Keratinocyte (primary cell): ENCODE measurements at regions not wholly inside any gene's neighbourhood (a gene's known extent, or its start where the extent isn't known, plus 50 kb on each side); places are given as distances from the start of the nearest gene placed in this dataset.

Experiments
- DNase-seq: peaks from one replicate; pipeline ENCODE4 v3.0.0-alpha.2; 2011; ENCODE audit warnings: low read depth, missing footprints, low spot score
- FAIRE-seq: peaks from 2 replicates; lab custom pipeline; 2011; peaks lifted over from hg19 to GRCh38; lab: Jason Lieb, UNC
- H2AFZ ChIP-seq: 2 replicates; pipeline ENCODE4 v1.6.0; 2012; ENCODE audit warnings: low read length, control low read depth, inconsistent platforms; ENCODE audit not compliant: control insufficient read depth
- H3K27ac ChIP-seq: 2 replicates; pipeline ENCODE4 v1.5.1; 2011; ENCODE audit warnings: low read length; ENCODE audit not compliant: control insufficient read depth, insufficient read depth
- H3K27me3 ChIP-seq: 3 replicates; pipeline ENCODE4 v1.6.0; 2011; ENCODE audit warnings: low read length; ENCODE audit not compliant: control insufficient read depth, insufficient read depth; ENCODE audit errors: extremely low read depth
- H3K36me3 ChIP-seq, 2 experiments: 2 replicates in 1 of 2; 3 replicates in 1 of 2; pipeline ENCODE4 v1.5.1; 2011; ENCODE audit warnings: low read length in 2 of 2, mild to moderate bottlenecking in 1 of 2; ENCODE audit not compliant: control insufficient read depth in 2 of 2, insufficient read depth in 2 of 2; ENCODE audit errors: extremely low read depth in 1 of 2
- H3K4me1 ChIP-seq: 3 replicates; pipeline ENCODE4 v1.5.1; 2011; ENCODE audit warnings: low read length; ENCODE audit not compliant: control insufficient read depth, insufficient read depth; ENCODE audit errors: extremely low read depth
- H3K4me2 ChIP-seq: 3 replicates; pipeline ENCODE4 v1.6.0; 2011; ENCODE audit warnings: low read depth, low read length; ENCODE audit not compliant: control insufficient read depth, insufficient read depth; ENCODE audit errors: extremely low read depth
- H3K4me3 ChIP-seq, 3 experiments: fragments of 200-600 bp in 1 of 3; sonication (generic) in 1 of 3; 2 replicates in 2 of 3; 3 replicates in 1 of 3; pipeline ENCODE4 v1.5.1; 2011 to 2016; ENCODE audit warnings: low read length in 3 of 3, mild to moderate bottlenecking in 3 of 3, control low read depth in 2 of 3, inconsistent platforms in 1 of 3, low read depth in 1 of 3, mixed read lengths in 1 of 3, mixed run types in 1 of 3, moderate library complexity in 1 of 3; ENCODE audit not compliant: control insufficient read depth in 2 of 3, insufficient read depth in 2 of 3; ENCODE audit errors: extremely low read depth in 1 of 3
- H3K79me2 ChIP-seq: 2 replicates; pipeline ENCODE4 v1.6.0; 2012; ENCODE audit warnings: low read length; ENCODE audit not compliant: control insufficient read depth, insufficient read depth
- H3K9ac ChIP-seq: 3 replicates; pipeline ENCODE4 v1.6.0; 2011; ENCODE audit warnings: low read length; ENCODE audit not compliant: control insufficient read depth, insufficient read depth; ENCODE audit errors: extremely low read depth
- H3K9me1 ChIP-seq: 3 replicates; pipeline ENCODE4 v1.6.0; 2011; ENCODE audit warnings: low read length; ENCODE audit not compliant: control insufficient read depth, insufficient read depth; ENCODE audit errors: extremely low read depth
- H3K9me3 ChIP-seq: 2 replicates; pipeline ENCODE4 v1.5.1; 2012; ENCODE audit warnings: low read depth, low read length; ENCODE audit not compliant: control insufficient read depth
- H4K20me1 ChIP-seq: 3 replicates; pipeline ENCODE4 v1.6.0; 2011; ENCODE audit warnings: low read length; ENCODE audit not compliant: control insufficient read depth, insufficient read depth; ENCODE audit errors: extremely low read depth
- CTCF ChIP-seq, 3 experiments: IDR thresholded peaks in 1 of 3; conservative IDR thresholded peaks in 1 of 3; optimal IDR thresholded peaks in 1 of 3; 2 replicates in 2 of 3; 3 replicates in 1 of 3; pipeline versions ENCODE3 to v1.5.1; 2011; ENCODE audit warnings: low read length in 3 of 3, mild to moderate bottlenecking in 3 of 3, moderate library complexity in 2 of 3, control low read depth in 1 of 3, inconsistent platforms in 1 of 3; ENCODE audit not compliant: insufficient read depth in 2 of 3; ENCODE audit errors: extremely low read depth in 1 of 3
- EZH2 ChIP-seq: IDR thresholded peaks from one replicate; pipeline ENCODE4 v1.6.1; 2012; ENCODE audit warnings: inconsistent platforms, mild to moderate bottlenecking, low read length, moderate library complexity
- dilution Hi-C: fragments of 300-500 bp; cut with MboI; formaldehyde crosslinking; loops from one replicate; pipeline ENCODE4 v1.7.0; 2020; ENCODE audit warnings: low sequenced_read_pairs; ENCODE audit not compliant: extremely low pct_ligation_motif_present

GRCh38 chr3:20905210-20905805 is 719.3 kb upstream of the SGO1 start:
- H3K9me1 ChIP-seq: no peaks in the 10 kb centered on the region
- no peak overlapping the region for H3K4me3 ChIP-seq
- no peak overlapping the region for H2AFZ ChIP-seq
- no peaks in the 10 kb centered on the region for H3K27me3 ChIP-seq
- dilution Hi-C loops: no loop called here
- H3K36me3 ChIP-seq: no peaks in the 10 kb centered on the region
- no peaks in the 10 kb centered on the region for H3K79me2 ChIP-seq
- no peaks in the 10 kb centered on the region for H3K9me3 ChIP-seq
- no peak overlapping the region for H3K9ac ChIP-seq
- no peaks in the 10 kb centered on the region for H4K20me1 ChIP-seq
- no peak overlapping the region for H3K4me2 ChIP-seq
- no peaks in the 10 kb centered on the region for H3K4me1 ChIP-seq
- FAIRE-seq (no peak), DNase-seq (no peak)
- H3K27ac ChIP-seq: no peak overlapping the region
- TF ChIP-seq CTCF (optimal IDR thresholded peaks at IDR 0.05 in 1 of 3, IDR thresholded peaks at IDR 0.05 in 1 of 3, conservative IDR thresholded peaks at IDR 0.05 in 1 of 3; ENCODE audit: extremely low read depth in 1 of 3, insufficient read depth in 2 of 3, low read length in 3 of 3) (no peak), EZH2 (no peak)

GRCh38 chr3:20904671-20905070 is 718.7 kb upstream of the SGO1 start:
- Histone ChIP-seq H3K4me2 (no peak overlapping the region), H4K20me1 (no peaks in the 10 kb centered on the region), H3K9me3 (no peaks in the 10 kb centered on the region), H3K27me3 (no peaks in the 10 kb centered on the region), H2AFZ (no peak overlapping the region), H3K9me1 (no peaks in the 10 kb centered on the region), H3K79me2 (no peaks in the 10 kb centered on the region), H3K36me3 (no peaks in the 10 kb centered on the region), H3K9ac (no peak overlapping the region), H3K27ac (no peak overlapping the region), H3K4me3 (no peak overlapping the region), H3K4me1 (no peaks in the 10 kb centered on the region)
- dilution Hi-C loops: no loop called here
- DNase-seq (no peak), FAIRE-seq (no peak)
- TF ChIP-seq EZH2: no peak
- TF ChIP-seq CTCF (optimal IDR thresholded peaks at IDR 0.05 in 1 of 3, IDR thresholded peaks at IDR 0.05 in 1 of 3, conservative IDR thresholded peaks at IDR 0.05 in 1 of 3; ENCODE audit: extremely low read depth in 1 of 3, insufficient read depth in 2 of 3, low read length in 3 of 3): no peak
